DOHH2 (cell line): ENCODE measurements at regions not wholly inside any gene's neighbourhood (a gene's known extent, or its start where the extent isn't known, plus 50 kb on each side); places are given as distances from the start of the nearest gene placed in this dataset.

Source experiments
- H3F3A ChIP-seq: fragments of 200-600 bp; sonication (generic), shearing (Covaris generic); 2 replicates; pipeline ENCODE4 v1.6.0; 2016; ENCODE audit warnings: antibody characterized with exemption, mild to moderate bottlenecking; ENCODE audit not compliant: control insufficient read depth, insufficient read depth
- H3K27ac ChIP-seq: fragments of 200-600 bp; sonication (generic); 2 replicates; pipeline ENCODE4 v1.5.1; 2014; ENCODE audit warnings: low read depth, mild to moderate bottlenecking, low read length, moderate library complexity
- H3K27me3 ChIP-seq: fragments of 200-600 bp; sonication (generic); 2 replicates; pipeline ENCODE4 v1.6.1; 2014; ENCODE audit warnings: mild to moderate bottlenecking, low read length, mixed read lengths; ENCODE audit not compliant: control insufficient read depth
- H3K36me3 ChIP-seq: fragments of 200-600 bp; sonication (generic); 2 replicates; pipeline ENCODE4 v1.6.1; 2014; ENCODE audit warnings: mild to moderate bottlenecking, low read length, moderate library complexity, mixed read lengths; ENCODE audit not compliant: control insufficient read depth
- H3K4me1 ChIP-seq: fragments of 200-600 bp; sonication (generic); 2 replicates; pipeline ENCODE4 v1.6.1; 2014; ENCODE audit warnings: mild to moderate bottlenecking, low read length, mixed read lengths; ENCODE audit not compliant: control insufficient read depth
- H3K4me2 ChIP-seq: fragments of 200-600 bp; sonication (generic); 2 replicates; pipeline ENCODE4 v1.6.0; 2014; ENCODE audit warnings: mild to moderate bottlenecking, low read length, moderate library complexity
- H3K4me3 ChIP-seq: fragments of 200-600 bp; sonication (generic); 2 replicates; pipeline ENCODE4 v1.5.1; 2014; ENCODE audit warnings: mild to moderate bottlenecking, low read length, mixed read lengths
- H3K79me2 ChIP-seq: fragments of 200-600 bp; sonication (generic); 2 replicates; pipeline ENCODE4 v1.6.1; 2014; ENCODE audit warnings: mild to moderate bottlenecking, low read length, mixed read lengths; ENCODE audit not compliant: control insufficient read depth
- H3K9me2 ChIP-seq: fragments of 200-600 bp; sonication (generic); replicated peaks from 2 replicates; pipeline ENCODE4 v1.6.1; 2014; ENCODE audit warnings: mild to moderate bottlenecking, low read length, mixed read lengths; ENCODE audit not compliant: control insufficient read depth
- H3K9me3 ChIP-seq: fragments of 200-600 bp; sonication (generic); 2 replicates; pipeline ENCODE4 v1.6.1; 2014; ENCODE audit warnings: antibody characterized with exemption, low read length, mixed read lengths; ENCODE audit not compliant: control insufficient read depth, insufficient read depth
- H4K20me1 ChIP-seq: fragments of 200-600 bp; sonication (generic); 2 replicates; pipeline ENCODE4 v1.6.0; 2014; ENCODE audit warnings: low read depth, mild to moderate bottlenecking, antibody characterized with exemption, low read length, moderate library complexity; ENCODE audit not compliant: control insufficient read depth, insufficient read depth
- CTCF ChIP-seq: fragments of 200-600 bp; sonication (generic); IDR thresholded peaks from one replicate; pipeline ENCODE4 v1.5.1; 2014; ENCODE audit warnings: antibody characterized with exemption, mild to moderate bottlenecking, low read depth, low read length; ENCODE audit not compliant: poor library complexity, severe bottlenecking
- EZH2phosphoT487 ChIP-seq: fragments of 200-600 bp; sonication (generic); IDR thresholded peaks from 2 replicates; pipeline ENCODE4 v1.6.1; 2017; ENCODE audit warnings: borderline replicate concordance, mild to moderate bottlenecking, antibody characterized with exemption, low read length, moderate library complexity, mixed read lengths

- Histone ChIP-seq H4K20me1 (no peaks in the 10 kb centered on the region), H3K9me2 (no peaks in the 10 kb centered on the region), H3K27ac (no peak overlapping the region), H3F3A (no peaks in the 10 kb centered on the region), H3K27me3 (no peaks in the 10 kb centered on the region), H3K4me3 (no peak overlapping the region), H3K9me3 (no peaks in the 10 kb centered on the region), H3K79me2 (no peaks in the 10 kb centered on the region), H3K4me2 (no peak overlapping the region), H3K4me1 (peaks cover 50% of the 10 kb centered on the region), H3K36me3 (no peaks in the 10 kb centered on the region)
- TF ChIP-seq EZH2phosphoT487 (no peak), CTCF (no peak)
Observed at GRCh38 chr22:22091400-22091878, 108.9 kb upstream of the TOP3B start.

- no peaks in the 10 kb centered on the region for H3K9me2 ChIP-seq
- no peaks in the 10 kb centered on the region for H3K36me3 ChIP-seq
- no peaks in the 10 kb centered on the region for H4K20me1 ChIP-seq
- peak overlapping the region; percentile 53 for H3K4me3 ChIP-seq
- H3K27ac ChIP-seq: peak overlapping the region; percentile 5; the same call in 1 of the 2 replicates
- no peaks in the 10 kb centered on the region for H3K9me3 ChIP-seq
- H3F3A ChIP-seq: no peaks in the 10 kb centered on the region
- no peaks in the 10 kb centered on the region for H3K79me2 ChIP-seq
- TF ChIP-seq CTCF (no peak), EZH2phosphoT487 (no peak)
- H3K4me2 ChIP-seq: peak overlapping the region; percentile 68
- H3K4me1 ChIP-seq: peaks cover 46% of the 10 kb centered on the region
- H3K27me3 ChIP-seq: no peaks in the 10 kb centered on the region
Observed at GRCh38 chr22:22090650-22091399, 108.2 kb upstream of the TOP3B start.

- Histone ChIP-seq H3K27me3 (no peaks in the 10 kb centered on the region), H3K4me2 (peak overlapping the region; percentile 68), H3K9me3 (no peaks in the 10 kb centered on the region)
Observed at GRCh38 chr22:22089459-22090308, 107.1 kb upstream of the TOP3B start.

More at GRCh38 chr22:22089459-22090308, 107.1 kb upstream of the TOP3B start:
- H3K27ac ChIP-seq: peak overlapping the region; percentile 5; the same call in 1 of the 2 replicates
- H3K36me3 ChIP-seq: no peaks in the 10 kb centered on the region
- TF ChIP-seq CTCF: no peak
- no peak for TF ChIP-seq EZH2phosphoT487
- peak overlapping the region; percentile 53 for H3K4me3 ChIP-seq
- H4K20me1 ChIP-seq: no peaks in the 10 kb centered on the region
- H3K79me2 ChIP-seq: no peaks in the 10 kb centered on the region
- H3K4me1 ChIP-seq: peaks cover 46% of the 10 kb centered on the region
- no peaks in the 10 kb centered on the region for H3K9me2 ChIP-seq
- no peaks in the 10 kb centered on the region for H3F3A ChIP-seq
